SK-N-MC (cell line): ENCODE measurements at regions not wholly inside any gene's neighbourhood (a gene's known extent, or its start where the extent isn't known, plus 50 kb on each side); places are given as distances from the start of the nearest gene placed in this dataset.

ENCODE experiments used
- EZH2 ChIP-seq: fragments of 200-600 bp; sonication (generic); IDR thresholded peaks from one replicate; pipeline ENCODE4 v1.6.1; 2017; ENCODE audit warnings: antibody characterized with exemption
- POLR2AphosphoS5 ChIP-seq: IDR thresholded peaks from 2 replicates; pipeline ENCODE4 v1.6.1; 2012; ENCODE audit warnings: mild to moderate bottlenecking, low read depth, low read length, borderline replicate concordance

- TF ChIP-seq POLR2AphosphoS5 (no peak), EZH2 (no peak)
Observed at GRCh38 chr5:57324861-57325260, 151.0 kb downstream of the GPBP1 start.
